ENCODE measurements at regions not wholly inside any gene's neighbourhood (a gene's known extent, or its start where the extent isn't known, plus 50 kb on each side); places are given as distances from the start of the nearest gene placed in this dataset.
A peak's percentile ranks its signal among the peaks of the same experiment; 100 is the strongest.

DNA sequence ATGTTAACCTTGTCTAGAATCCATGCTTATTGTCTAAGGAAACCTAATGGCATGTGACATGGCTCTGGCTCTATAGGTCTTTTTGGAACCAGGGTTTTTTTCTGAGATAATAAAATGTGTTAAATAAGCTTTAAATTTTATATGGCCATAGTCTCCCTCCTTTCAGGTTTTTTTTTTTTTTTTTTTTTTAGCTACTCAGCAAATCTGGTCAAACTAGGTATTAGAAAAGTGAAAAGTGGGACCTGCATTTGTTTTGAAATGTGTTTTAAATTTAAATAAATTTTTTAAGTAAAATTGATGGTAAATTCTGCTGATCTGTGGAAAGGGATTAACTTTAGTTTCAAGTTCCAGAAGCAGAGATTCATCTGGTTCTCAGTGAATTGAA lies 52.1 kb upstream of the NANOGP8 start:
- Histone ChIP-seq H4K20me1 (ENCODE audit: control insufficient read depth, extremely low read depth, insufficient read depth, low read length) (no peaks in the 10 kb centered on the region), H3K4me2 (ENCODE audit: extremely low read depth, insufficient read depth, low read length) (no peak overlapping the region), H3K36me3 (ENCODE audit: control insufficient read depth, insufficient read depth, low read length) (no peaks in the 10 kb centered on the region), H3K9ac (ENCODE audit: insufficient read depth, low read length) (no peak overlapping the region), H3K27me3 (ENCODE audit: control insufficient read depth, insufficient read depth, low read length) (no peaks in the 10 kb centered on the region), H3K79me2 (ENCODE audit: control insufficient read depth, insufficient read depth, low read length) (no peaks in the 10 kb centered on the region), H3K9me3 (ENCODE audit: control insufficient read depth, insufficient read depth, low read depth, low read length) (no peaks in the 10 kb centered on the region), H3K4me1 (ENCODE audit: control insufficient read depth, extremely low read depth, insufficient read depth, low read length) (peaks cover 6% of the 10 kb centered on the region), H2AFZ (ENCODE audit: low read length) (peak overlapping the region; percentile 42), H3K4me3 (replicated peaks in 1 of 4; ENCODE audit: control extremely low read depth in 1 of 4, insufficient read depth in 1 of 4, low read depth in 3 of 4, low read length in 4 of 4) (no peak overlapping the region), H3K27ac (ENCODE audit: insufficient read depth, low read length) (no peak overlapping the region)
- no peak for DNase-seq (ENCODE audit: low read depth in 2 of 2)
- no peak for TF ChIP-seq CTCF (conservative IDR thresholded peaks at IDR 0.05 in 1 of 2, IDR thresholded peaks at IDR 0.05 in 1 of 2; ENCODE audit: low read depth in 1 of 2, low read length in 2 of 2)
- TF ChIP-seq EZH2 (IDR thresholded peaks at IDR 0.05; ENCODE audit: low read length, missing control alignments), result no peak

DNA sequence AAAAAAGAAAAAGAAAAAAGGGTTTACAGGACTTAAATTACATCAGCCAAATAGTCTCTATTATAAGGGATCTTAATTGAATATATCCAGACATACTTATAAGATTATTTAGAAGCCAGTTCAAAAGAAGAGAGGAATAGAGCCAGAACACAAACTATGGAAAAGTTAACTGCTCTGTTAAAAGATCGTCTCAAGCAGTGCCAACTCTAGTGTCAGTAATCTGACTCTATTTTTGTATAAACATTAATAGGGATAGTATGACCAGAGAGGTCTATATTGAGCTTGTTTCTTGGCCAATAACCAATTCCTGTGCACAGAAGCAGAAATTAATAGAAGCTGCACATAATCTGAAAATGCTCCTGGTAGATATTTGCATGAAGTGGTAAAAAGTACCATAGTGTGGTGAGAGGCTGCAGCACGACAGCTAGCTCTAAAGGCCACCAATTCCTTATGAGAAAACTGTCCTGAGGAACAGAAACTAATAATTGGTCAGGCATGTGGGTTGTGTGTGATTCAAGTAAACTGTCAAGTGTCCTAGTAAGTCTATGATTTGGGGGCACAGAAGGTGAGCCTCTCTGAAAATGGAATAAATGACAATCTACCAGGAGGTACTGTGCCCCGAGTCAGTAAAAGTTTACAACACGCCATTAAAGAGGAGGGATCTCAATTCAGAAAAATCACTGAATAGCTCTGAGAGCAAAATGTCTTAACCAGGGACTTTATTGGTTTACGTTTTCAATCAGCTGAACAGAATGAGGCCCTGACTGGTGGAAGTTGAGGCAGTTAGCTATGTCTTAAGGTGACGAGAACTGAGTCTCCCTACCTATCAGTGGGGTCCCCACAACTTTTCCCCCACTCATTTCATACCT lies 51.5 kb upstream of the NANOGP8 start:
- Histone ChIP-seq H3K4me1 (ENCODE audit: control insufficient read depth, extremely low read depth, insufficient read depth, low read length) (peaks cover 6% of the 10 kb centered on the region), H3K4me3 (replicated peaks in 1 of 4; ENCODE audit: control extremely low read depth in 1 of 4, insufficient read depth in 1 of 4, low read depth in 3 of 4, low read length in 4 of 4) (no peak overlapping the region), H2AFZ (ENCODE audit: low read length) (peak overlapping the region; percentile 42), H3K27ac (ENCODE audit: insufficient read depth, low read length) (no peak overlapping the region), H3K36me3 (ENCODE audit: control insufficient read depth, insufficient read depth, low read length) (no peaks in the 10 kb centered on the region), H3K79me2 (ENCODE audit: control insufficient read depth, insufficient read depth, low read length) (no peaks in the 10 kb centered on the region), H3K9ac (ENCODE audit: insufficient read depth, low read length) (no peak overlapping the region), H4K20me1 (ENCODE audit: control insufficient read depth, extremely low read depth, insufficient read depth, low read length) (no peaks in the 10 kb centered on the region), H3K9me3 (ENCODE audit: control insufficient read depth, insufficient read depth, low read depth, low read length) (no peaks in the 10 kb centered on the region), H3K27me3 (ENCODE audit: control insufficient read depth, insufficient read depth, low read length) (no peaks in the 10 kb centered on the region), H3K4me2 (ENCODE audit: extremely low read depth, insufficient read depth, low read length) (no peak overlapping the region)
- DNase-seq (ENCODE audit: low read depth in 2 of 2), result no peak
- TF ChIP-seq EZH2 (IDR thresholded peaks at IDR 0.05; ENCODE audit: low read length, missing control alignments) (no peak), CTCF (conservative IDR thresholded peaks at IDR 0.05 in 1 of 2, IDR thresholded peaks at IDR 0.05 in 1 of 2; ENCODE audit: low read depth in 1 of 2, low read length in 2 of 2) (no peak)
